Keratinocyte (primary cell): ENCODE measurements at regions not wholly inside any gene's neighbourhood (a gene's known extent, or its start where the extent isn't known, plus 50 kb on each side); places are given as distances from the start of the nearest gene placed in this dataset.

Source experiments
- EZH2 ChIP-seq: IDR thresholded peaks from one replicate; pipeline ENCODE4 v1.6.1; 2012; ENCODE audit warnings: inconsistent platforms, mild to moderate bottlenecking, low read length, moderate library complexity
- TF ChIP-seq, protein P1 (sequence below), 3 experiments: IDR thresholded peaks in 1 of 3; conservative IDR thresholded peaks in 1 of 3; optimal IDR thresholded peaks in 1 of 3; 2 replicates in 2 of 3; 3 replicates in 1 of 3; pipeline versions ENCODE3 to v1.5.1; 2011; ENCODE audit warnings: low read length in 3 of 3, mild to moderate bottlenecking in 3 of 3, moderate library complexity in 2 of 3, control low read depth in 1 of 3, inconsistent platforms in 1 of 3; ENCODE audit not compliant: insufficient read depth in 2 of 3; ENCODE audit errors: extremely low read depth in 1 of 3

DNA sequence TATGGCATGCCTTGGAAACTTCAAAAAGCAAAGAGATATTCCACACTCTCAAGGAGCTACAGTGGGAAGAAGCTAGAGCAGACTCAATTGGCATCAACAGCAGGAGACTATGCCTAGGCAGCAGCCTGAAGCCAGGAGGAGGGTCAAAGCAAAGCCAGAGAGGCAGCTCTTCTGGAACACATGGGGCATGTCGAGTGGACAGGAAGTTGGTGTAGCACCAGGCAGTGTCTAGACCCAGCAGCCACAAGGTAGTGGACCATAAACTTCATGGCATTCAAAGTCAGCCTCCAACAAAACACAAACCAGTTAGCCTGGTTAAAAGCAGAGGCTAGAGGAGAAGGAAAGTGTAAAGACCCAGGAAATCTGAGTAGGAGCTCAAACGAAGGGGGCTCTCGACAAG lies 311.2 kb upstream of the PKDCC start:
- TF ChIP-seq, protein P1, sequence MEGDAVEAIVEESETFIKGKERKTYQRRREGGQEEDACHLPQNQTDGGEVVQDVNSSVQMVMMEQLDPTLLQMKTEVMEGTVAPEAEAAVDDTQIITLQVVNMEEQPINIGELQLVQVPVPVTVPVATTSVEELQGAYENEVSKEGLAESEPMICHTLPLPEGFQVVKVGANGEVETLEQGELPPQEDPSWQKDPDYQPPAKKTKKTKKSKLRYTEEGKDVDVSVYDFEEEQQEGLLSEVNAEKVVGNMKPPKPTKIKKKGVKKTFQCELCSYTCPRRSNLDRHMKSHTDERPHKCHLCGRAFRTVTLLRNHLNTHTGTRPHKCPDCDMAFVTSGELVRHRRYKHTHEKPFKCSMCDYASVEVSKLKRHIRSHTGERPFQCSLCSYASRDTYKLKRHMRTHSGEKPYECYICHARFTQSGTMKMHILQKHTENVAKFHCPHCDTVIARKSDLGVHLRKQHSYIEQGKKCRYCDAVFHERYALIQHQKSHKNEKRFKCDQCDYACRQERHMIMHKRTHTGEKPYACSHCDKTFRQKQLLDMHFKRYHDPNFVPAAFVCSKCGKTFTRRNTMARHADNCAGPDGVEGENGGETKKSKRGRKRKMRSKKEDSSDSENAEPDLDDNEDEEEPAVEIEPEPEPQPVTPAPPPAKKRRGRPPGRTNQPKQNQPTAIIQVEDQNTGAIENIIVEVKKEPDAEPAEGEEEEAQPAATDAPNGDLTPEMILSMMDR (optimal IDR thresholded peaks at IDR 0.05 in 1 of 3, IDR thresholded peaks at IDR 0.05 in 1 of 3, conservative IDR thresholded peaks at IDR 0.05 in 1 of 3; ENCODE audit: extremely low read depth in 1 of 3, insufficient read depth in 2 of 3, low read length in 3 of 3), result no peak
- no peak for TF ChIP-seq EZH2
